H1 (cell line): ENCODE measurements at regions not wholly inside any gene's neighbourhood (a gene's known extent, or its start where the extent isn't known, plus 50 kb on each side); places are given as distances from the start of the nearest gene placed in this dataset.

ENCODE experiments used
- CTCF ChIA-PET: fragments of 300-600 bp; sonication (Branson Sonifier 250); formaldehyde crosslinking; loops from one replicate; lab custom pipeline; 2021; ENCODE audit not compliant: partially characterized antibody; lab: Charles Lee
- POLR2A ChIA-PET: fragments of 300-600 bp; sonication (Branson Sonifier 250); formaldehyde crosslinking; loops from one replicate; lab custom pipeline; 2021; ENCODE audit warnings: inconsistent platforms; ENCODE audit not compliant: partially characterized antibody; lab: Charles Lee
- DNase-seq, 2 experiments: peaks; one replicate each; pipeline versions ENCODE4 v3.0.0 to v3.0.0-alpha.2; 2010 to 2022; ENCODE audit warnings: low spot score in 2 of 2, low read depth in 1 of 2, mixed read lengths in 1 of 2
- FAIRE-seq: peaks from 2 replicates; lab custom pipeline; 2011; peaks lifted over from hg19 to GRCh38; lab: Jason Lieb, UNC
- H2AFZ ChIP-seq: 2 replicates; pipeline ENCODE4 v1.8.1; 2012; ENCODE audit warnings: low read length, inconsistent platforms
- H2AK5ac ChIP-seq: 2 replicates; pipeline ENCODE4 v1.6.1; 2013; ENCODE audit warnings: low read depth, low read length
- H2BK120ac ChIP-seq: replicated peaks from 2 replicates; pipeline ENCODE3; 2013; ENCODE audit warnings: low read depth, low read length, inconsistent platforms
- H2BK12ac ChIP-seq: 2 replicates; pipeline ENCODE4 v1.6.1; 2013; ENCODE audit warnings: low read depth, low read length
- H2BK15ac ChIP-seq: 2 replicates; pipeline ENCODE4 v1.6.1; 2013; ENCODE audit warnings: low read length
- H2BK20ac ChIP-seq: 2 replicates; pipeline ENCODE4 v1.6.1; 2013; ENCODE audit warnings: low read length
- H2BK5ac ChIP-seq: 2 replicates; pipeline ENCODE4 v1.6.1; 2013; ENCODE audit warnings: low read depth, low read length
- H3K14ac ChIP-seq: 2 replicates; pipeline ENCODE4 v1.6.1; 2013; ENCODE audit warnings: inconsistent platforms; ENCODE audit not compliant: insufficient read length
- H3K18ac ChIP-seq: 2 replicates; pipeline ENCODE4 v1.6.1; 2013; ENCODE audit warnings: low read length; ENCODE audit errors: extremely low read depth
- H3K23ac ChIP-seq: 2 replicates; pipeline ENCODE4 v1.6.1; 2013; ENCODE audit warnings: inconsistent platforms; ENCODE audit not compliant: insufficient read length
- H3K23me2 ChIP-seq: 2 replicates; pipeline ENCODE4 v1.6.1; 2013; ENCODE audit warnings: low read depth, low read length
- H3K27ac ChIP-seq: 2 replicates; pipeline ENCODE4 v1.6.1; 2011; ENCODE audit warnings: low read depth, low read length, inconsistent platforms
- H3K27me3 ChIP-seq, 4 experiments: replicated peaks in 1 of 4; 1 replicate in 1 of 4; 2 replicates in 3 of 4; pipeline versions ENCODE4 v1.6.1 to v1.8.1; 2011 to 2013; ENCODE audit warnings: low read length in 3 of 4, mild to moderate bottlenecking in 3 of 4, inconsistent platforms in 2 of 4, mixed read lengths in 2 of 4, moderate library complexity in 1 of 4; ENCODE audit not compliant: control insufficient read depth in 3 of 4, insufficient read depth in 3 of 4; ENCODE audit errors: extremely low read depth in 1 of 4
- H3K36me3 ChIP-seq, 4 experiments: 2 replicates each; pipeline versions ENCODE4 v1.6.1 to v1.8.1; 2011 to 2013; ENCODE audit warnings: mild to moderate bottlenecking in 4 of 4, low read length in 3 of 4, moderate library complexity in 2 of 4, control low read depth in 1 of 4, inconsistent platforms in 1 of 4; ENCODE audit not compliant: insufficient read depth in 4 of 4, control insufficient read depth in 2 of 4
- H3K4ac ChIP-seq: replicated peaks from 2 replicates; pipeline ENCODE3; 2013; ENCODE audit warnings: low read length, low read depth, mixed read lengths, inconsistent platforms; ENCODE audit not compliant: insufficient read length
- H3K4me1 ChIP-seq, 4 experiments: replicated peaks in 1 of 4; 1 replicate in 1 of 4; 2 replicates in 3 of 4; pipeline versions ENCODE4 v1.6.1 to v1.8.1; 2011 to 2013; ENCODE audit warnings: low read length in 3 of 4, inconsistent platforms in 2 of 4, mixed read lengths in 1 of 4; ENCODE audit not compliant: insufficient read depth in 4 of 4, control insufficient read depth in 3 of 4
- H3K4me2 ChIP-seq, 2 experiments: 2 replicates each; pipeline versions ENCODE4 v1.6.1 to v1.8.1; 2011 to 2013; ENCODE audit warnings: low read depth in 2 of 2, low read length in 2 of 2, control low read depth in 1 of 2, inconsistent platforms in 1 of 2, mild to moderate bottlenecking in 1 of 2; ENCODE audit not compliant: insufficient read depth in 1 of 2
- H3K4me3 ChIP-seq, 4 experiments: fragments of 200-600, 300-600 bp in 1 of 4; sonication (generic), shearing (Covaris generic), sonication (Bioruptor Twin) in 1 of 4; 2 replicates each; pipeline versions ENCODE4 v1.5.1 to v1.8.1; 2011 to 2016; ENCODE audit warnings: low read length in 4 of 4, low read depth in 3 of 4, control low read depth in 2 of 4, inconsistent platforms in 2 of 4, mild to moderate bottlenecking in 2 of 4, mixed read lengths in 1 of 4, moderate library complexity in 1 of 4; ENCODE audit not compliant: insufficient read depth in 2 of 4; ENCODE audit errors: extremely low read depth in 1 of 4
- H3K56ac ChIP-seq: replicated peaks from 2 replicates; pipeline ENCODE3; 2013; ENCODE audit warnings: low read depth, mild to moderate bottlenecking, mixed read lengths, low read length, inconsistent platforms; ENCODE audit not compliant: insufficient read length
- H3K79me1 ChIP-seq: 2 replicates; pipeline ENCODE4 v1.6.1; 2013; ENCODE audit warnings: low read depth, low read length, control low read depth
- H3K79me2 ChIP-seq, 2 experiments: 2 replicates each; pipeline versions ENCODE4 v1.6.1 to v1.8.1; 2012 to 2013; ENCODE audit warnings: low read length in 2 of 2, mild to moderate bottlenecking in 2 of 2, inconsistent platforms in 1 of 2; ENCODE audit not compliant: insufficient read depth in 2 of 2, control insufficient read depth in 1 of 2
- H3K9ac ChIP-seq, 4 experiments: replicated peaks in 1 of 4; 1 replicate in 1 of 4; 2 replicates in 3 of 4; pipeline versions ENCODE4 v1.6.1 to v1.8.1; 2011 to 2013; ENCODE audit warnings: low read depth in 3 of 4, low read length in 3 of 4, control low read depth in 2 of 4, mild to moderate bottlenecking in 2 of 4, moderate library complexity in 2 of 4, inconsistent platforms in 1 of 4; ENCODE audit errors: extremely low read depth in 1 of 4
- H3K9me3 ChIP-seq, 2 experiments: 2 replicates each; pipeline versions ENCODE4 v1.6.1 to v1.8.1; 2012 to 2013; ENCODE audit warnings: mild to moderate bottlenecking in 2 of 2, moderate library complexity in 2 of 2, control low read depth in 1 of 2, inconsistent platforms in 1 of 2, low read depth in 1 of 2, low read length in 1 of 2, mixed read lengths in 1 of 2; ENCODE audit not compliant: insufficient read depth in 2 of 2
- H4K20me1 ChIP-seq, 2 experiments: replicated peaks in 1 of 2; 2 replicates each; pipeline versions ENCODE3 to v1.8.1; 2011 to 2013; ENCODE audit warnings: inconsistent platforms in 2 of 2, low read length in 2 of 2, mild to moderate bottlenecking in 1 of 2; ENCODE audit not compliant: insufficient read depth in 2 of 2, control insufficient read depth in 1 of 2
- H4K5ac ChIP-seq: 2 replicates; pipeline ENCODE4 v1.6.1; 2013; ENCODE audit warnings: low read length, low read depth, mixed read lengths, inconsistent platforms; ENCODE audit not compliant: insufficient read length
- H4K8ac ChIP-seq: 2 replicates; pipeline ENCODE4 v1.8.0; 2013; ENCODE audit warnings: mild to moderate bottlenecking, moderate library complexity, low read length, inconsistent platforms; ENCODE audit not compliant: insufficient read depth; ENCODE audit errors: extremely low read depth
- H4K91ac ChIP-seq: replicated peaks from 2 replicates; pipeline ENCODE3; 2013; ENCODE audit warnings: low read length, mixed read lengths, inconsistent platforms; ENCODE audit not compliant: insufficient read length
- BRCA1 ChIP-seq: IDR thresholded peaks from 2 replicates; pipeline ENCODE4 v1.6.1; 2012; ENCODE audit warnings: low read depth, low read length, improper control_type of control experiment
- CBX5 ChIP-seq: fragments of 300-800, 300-1000 bp; sonication (generic); IDR thresholded peaks from 2 replicates; pipeline ENCODE4 v1.7.1; 2016; ENCODE audit warnings: antibody characterized with exemption, low read length, low read depth
- CBX8 ChIP-seq: fragments of 300-800, 300-1000 bp; sonication (generic); IDR thresholded peaks from 2 replicates; pipeline ENCODE4 v1.7.1; 2016; ENCODE audit warnings: low read depth, low read length, borderline replicate concordance
- CEBPB ChIP-seq: IDR thresholded peaks from 2 replicates; pipeline ENCODE4 v1.6.1; 2012; ENCODE audit warnings: low read depth, low read length
- GABPA ChIP-seq: IDR thresholded peaks from 2 replicates; pipeline ENCODE4 v1.6.1; 2011; ENCODE audit warnings: mild to moderate bottlenecking, low read length, moderate library complexity, borderline replicate concordance; ENCODE audit not compliant: insufficient read depth
- JUN ChIP-seq: IDR thresholded peaks from 2 replicates; pipeline ENCODE4 v1.6.1; 2011; ENCODE audit warnings: low read depth, mild to moderate bottlenecking, improper control_type of control experiment, low read length
- RBBP5 ChIP-seq: IDR thresholded peaks from 2 replicates; pipeline ENCODE4 v1.7.1; 2012; ENCODE audit warnings: low read depth, mild to moderate bottlenecking, inconsistent platforms, low read length, moderate library complexity, borderline replicate concordance
- SP2 ChIP-seq: IDR thresholded peaks from 2 replicates; pipeline ENCODE4 v1.6.1; 2012; ENCODE audit warnings: mild to moderate bottlenecking, low read length, inconsistent platforms

DNA sequence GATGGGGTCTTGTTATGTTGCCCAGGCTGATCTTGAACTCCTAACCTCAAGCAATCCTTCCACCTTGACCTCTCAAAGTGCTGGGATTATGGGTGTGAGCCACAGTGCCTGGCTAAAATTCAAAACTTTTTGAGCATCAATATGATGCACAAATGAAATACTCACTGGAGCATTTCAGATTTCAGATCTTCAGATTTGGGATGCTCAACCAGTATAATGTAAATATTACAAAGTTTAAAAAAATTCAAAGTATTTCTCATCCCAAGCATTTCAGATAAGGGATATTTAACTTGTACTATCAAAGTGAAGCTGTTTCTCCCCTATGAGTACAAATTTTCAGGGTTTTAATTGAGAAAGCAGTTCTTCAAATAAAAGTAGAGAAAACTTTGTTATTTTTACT is 164.1 kb upstream of the CCDC68 start:
- Histone ChIP-seq H3K27ac (no peak overlapping the region), H3K27me3 (no peaks in the 10 kb centered on the region), H4K20me1 (no peaks in the 10 kb centered on the region), H3K4me3 (no peak overlapping the region), H3K36me3 (no peaks in the 10 kb centered on the region), H3K9me3 (no peaks in the 10 kb centered on the region), H3K9ac (no peak overlapping the region), H3K4ac (no peak overlapping the region), H2BK12ac (no peak overlapping the region), H3K4me2 (no peak overlapping the region), H2BK5ac (no peak overlapping the region), H3K79me2 (no peaks in the 10 kb centered on the region), H2BK120ac (no peak overlapping the region), H4K91ac (no peak overlapping the region), H3K23me2 (no peaks in the 10 kb centered on the region), H3K79me1 (no peaks in the 10 kb centered on the region), H2BK20ac (no peak overlapping the region), H2AFZ (no peak overlapping the region), H3K4me1 (no peaks in the 10 kb centered on the region), H3K23ac (no peak overlapping the region), H4K5ac (no peak overlapping the region), H4K8ac (no peak overlapping the region), H3K18ac (no peak overlapping the region), H3K56ac (no peak overlapping the region), H3K14ac (no peak overlapping the region), H2BK15ac (no peak overlapping the region), H2AK5ac (no peak overlapping the region)
- TF ChIP-seq CBX8 (no peak), SP2 (no peak), CEBPB (no peak), CBX5 (no peak), RBBP5 (no peak), GABPA (no peak), BRCA1 (no peak), JUN (no peak)
- POLR2A ChIA-PET: no interaction called here
- CTCF ChIA-PET: no interaction called here
- FAIRE-seq (no peak), DNase-seq (no peak)
